GM12878 (cell line): ENCODE measurements at regions not wholly inside any gene's neighbourhood (a gene's known extent, or its start where the extent isn't known, plus 50 kb on each side); places are given as distances from the start of the nearest gene placed in this dataset.

Source experiments
- BHLHE40 ChIP-seq, 2 experiments: fragments of 450-650 bp in 1 of 2; IDR thresholded peaks; 2 replicates each; pipeline ENCODE4 v1.6.1; 2011 to 2017; ENCODE audit warnings: low read depth in 2 of 2, borderline replicate concordance in 1 of 2, improper control_type of control experiment in 1 of 2, low read length in 1 of 2, mild to moderate bottlenecking in 1 of 2
- EP300 ChIP-seq, 2 experiments: fragments of 150-350 bp in 1 of 2; IDR thresholded peaks; 2 replicates each; pipeline ENCODE4 v1.6.1; 2011 to 2012; ENCODE audit warnings: low read depth in 2 of 2, low read length in 2 of 2, borderline replicate concordance in 1 of 2, improper control_type of control experiment in 1 of 2, inconsistent platforms in 1 of 2; ENCODE audit not compliant: control insufficient read depth in 1 of 2
- HCFC1 ChIP-seq: fragments of 150-350 bp; IDR thresholded peaks from 2 replicates; pipeline ENCODE4 v1.6.1; 2014; ENCODE audit warnings: low read length
- HDAC6 ChIP-seq: fragments of 200-600 bp; sonication (generic); IDR thresholded peaks from one replicate; pipeline ENCODE4 v1.8.0; 2017; ENCODE audit warnings: antibody characterized with exemption; ENCODE audit not compliant: unreplicated experiment
- IRF3 ChIP-seq: fragments of 450-650 bp; IDR thresholded peaks from 2 replicates; pipeline ENCODE4 v1.6.1; 2014; ENCODE audit warnings: mild to moderate bottlenecking
- POLR2AphosphoS5 ChIP-seq: IDR thresholded peaks from 2 replicates; pipeline ENCODE4 v1.6.1; 2011; ENCODE audit warnings: mild to moderate bottlenecking, low read length, inconsistent platforms
- TF ChIP-seq, protein P1 (sequence below), 3 experiments: IDR thresholded peaks in 2 of 3; conservative IDR thresholded peaks in 1 of 3; 2 replicates each; pipeline ENCODE4 v1.5.1; 2011; ENCODE audit warnings: low read depth in 3 of 3, low read length in 3 of 3, mild to moderate bottlenecking in 3 of 3, control low read depth in 2 of 3, moderate library complexity in 2 of 3, inconsistent platforms in 1 of 3, mixed read lengths in 1 of 3; ENCODE audit not compliant: control insufficient read depth in 2 of 3, insufficient read depth in 1 of 3; ENCODE audit errors: extremely low read depth in 1 of 3
- TF ChIP-seq, protein P2 (sequence below): IDR thresholded peaks from 2 replicates; pipeline ENCODE4 v1.6.1; 2012; ENCODE audit warnings: mild to moderate bottlenecking, low read depth, low read length

DNA sequence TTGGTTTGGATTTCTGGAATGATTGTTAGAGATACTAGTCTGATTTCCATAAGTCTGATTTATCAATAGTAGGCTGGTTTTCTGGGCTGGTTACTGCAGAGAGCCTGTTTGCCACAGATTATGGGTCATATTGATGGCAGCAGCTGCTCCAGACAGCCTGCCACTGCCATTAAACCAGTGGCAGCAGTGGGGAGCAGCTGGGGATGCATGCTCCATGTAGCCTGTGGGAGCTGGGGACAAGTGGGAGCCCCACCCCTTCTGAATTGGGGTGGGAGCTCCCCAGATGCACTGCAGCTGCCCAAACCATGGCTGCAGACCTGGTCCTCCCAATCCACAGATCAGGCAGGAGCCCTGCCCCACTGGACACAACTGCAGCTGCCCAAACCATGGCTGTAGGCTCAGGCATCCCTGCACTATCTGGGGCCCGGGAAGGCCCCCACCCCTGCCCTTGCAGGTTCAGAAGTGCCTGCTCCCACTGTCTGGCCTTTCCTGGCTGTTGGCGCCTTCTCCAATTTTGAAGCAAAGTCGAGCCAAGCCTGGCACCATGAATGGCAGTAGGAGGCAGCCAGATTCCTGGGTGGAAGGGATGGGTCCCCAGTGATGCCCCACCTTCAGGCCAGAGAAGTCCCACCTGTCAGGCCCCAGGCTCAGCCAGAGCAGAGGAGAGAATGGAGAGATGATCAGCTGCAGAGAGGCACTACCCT is 402.9 kb upstream of the TYRP1 start:
- no peak for TF ChIP-seq EP300 (IDR thresholded peaks at IDR 0.05; ENCODE audit: borderline replicate concordance in 1 of 2, control insufficient read depth in 1 of 2, low read depth in 2 of 2, low read length in 2 of 2)
- TF ChIP-seq, protein P1, sequence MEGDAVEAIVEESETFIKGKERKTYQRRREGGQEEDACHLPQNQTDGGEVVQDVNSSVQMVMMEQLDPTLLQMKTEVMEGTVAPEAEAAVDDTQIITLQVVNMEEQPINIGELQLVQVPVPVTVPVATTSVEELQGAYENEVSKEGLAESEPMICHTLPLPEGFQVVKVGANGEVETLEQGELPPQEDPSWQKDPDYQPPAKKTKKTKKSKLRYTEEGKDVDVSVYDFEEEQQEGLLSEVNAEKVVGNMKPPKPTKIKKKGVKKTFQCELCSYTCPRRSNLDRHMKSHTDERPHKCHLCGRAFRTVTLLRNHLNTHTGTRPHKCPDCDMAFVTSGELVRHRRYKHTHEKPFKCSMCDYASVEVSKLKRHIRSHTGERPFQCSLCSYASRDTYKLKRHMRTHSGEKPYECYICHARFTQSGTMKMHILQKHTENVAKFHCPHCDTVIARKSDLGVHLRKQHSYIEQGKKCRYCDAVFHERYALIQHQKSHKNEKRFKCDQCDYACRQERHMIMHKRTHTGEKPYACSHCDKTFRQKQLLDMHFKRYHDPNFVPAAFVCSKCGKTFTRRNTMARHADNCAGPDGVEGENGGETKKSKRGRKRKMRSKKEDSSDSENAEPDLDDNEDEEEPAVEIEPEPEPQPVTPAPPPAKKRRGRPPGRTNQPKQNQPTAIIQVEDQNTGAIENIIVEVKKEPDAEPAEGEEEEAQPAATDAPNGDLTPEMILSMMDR (IDR thresholded peaks at IDR 0.05 in 2 of 3, conservative IDR thresholded peaks at IDR 0.05 in 1 of 3; ENCODE audit: control insufficient read depth in 2 of 3, extremely low read depth in 1 of 3, insufficient read depth in 1 of 3, low read depth in 3 of 3, low read length in 3 of 3) = no peak
- no peak for TF ChIP-seq IRF3
- no peak for TF ChIP-seq POLR2AphosphoS5
- TF ChIP-seq, protein P2, sequence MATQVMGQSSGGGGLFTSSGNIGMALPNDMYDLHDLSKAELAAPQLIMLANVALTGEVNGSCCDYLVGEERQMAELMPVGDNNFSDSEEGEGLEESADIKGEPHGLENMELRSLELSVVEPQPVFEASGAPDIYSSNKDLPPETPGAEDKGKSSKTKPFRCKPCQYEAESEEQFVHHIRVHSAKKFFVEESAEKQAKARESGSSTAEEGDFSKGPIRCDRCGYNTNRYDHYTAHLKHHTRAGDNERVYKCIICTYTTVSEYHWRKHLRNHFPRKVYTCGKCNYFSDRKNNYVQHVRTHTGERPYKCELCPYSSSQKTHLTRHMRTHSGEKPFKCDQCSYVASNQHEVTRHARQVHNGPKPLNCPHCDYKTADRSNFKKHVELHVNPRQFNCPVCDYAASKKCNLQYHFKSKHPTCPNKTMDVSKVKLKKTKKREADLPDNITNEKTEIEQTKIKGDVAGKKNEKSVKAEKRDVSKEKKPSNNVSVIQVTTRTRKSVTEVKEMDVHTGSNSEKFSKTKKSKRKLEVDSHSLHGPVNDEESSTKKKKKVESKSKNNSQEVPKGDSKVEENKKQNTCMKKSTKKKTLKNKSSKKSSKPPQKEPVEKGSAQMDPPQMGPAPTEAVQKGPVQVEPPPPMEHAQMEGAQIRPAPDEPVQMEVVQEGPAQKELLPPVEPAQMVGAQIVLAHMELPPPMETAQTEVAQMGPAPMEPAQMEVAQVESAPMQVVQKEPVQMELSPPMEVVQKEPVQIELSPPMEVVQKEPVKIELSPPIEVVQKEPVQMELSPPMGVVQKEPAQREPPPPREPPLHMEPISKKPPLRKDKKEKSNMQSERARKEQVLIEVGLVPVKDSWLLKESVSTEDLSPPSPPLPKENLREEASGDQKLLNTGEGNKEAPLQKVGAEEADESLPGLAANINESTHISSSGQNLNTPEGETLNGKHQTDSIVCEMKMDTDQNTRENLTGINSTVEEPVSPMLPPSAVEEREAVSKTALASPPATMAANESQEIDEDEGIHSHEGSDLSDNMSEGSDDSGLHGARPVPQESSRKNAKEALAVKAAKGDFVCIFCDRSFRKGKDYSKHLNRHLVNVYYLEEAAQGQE = no peak
- no peak for TF ChIP-seq BHLHE40 (IDR thresholded peaks at IDR 0.05; ENCODE audit: borderline replicate concordance in 1 of 2, low read depth in 2 of 2, low read length in 1 of 2)
- no peak for TF ChIP-seq HCFC1
- TF ChIP-seq HDAC6 = no peak
